H1 (cell line): ENCODE measurements at regions not wholly inside any gene's neighbourhood (a gene's known extent, or its start where the extent isn't known, plus 50 kb on each side); places are given as distances from the start of the nearest gene placed in this dataset.

Experiments used
- CTCF ChIA-PET: fragments of 300-600 bp; sonication (Branson Sonifier 250); formaldehyde crosslinking; loops from one replicate; lab custom pipeline; 2021; ENCODE audit not compliant: partially characterized antibody; lab: Charles Lee
- POLR2A ChIA-PET: fragments of 300-600 bp; sonication (Branson Sonifier 250); formaldehyde crosslinking; loops from one replicate; lab custom pipeline; 2021; ENCODE audit warnings: inconsistent platforms; ENCODE audit not compliant: partially characterized antibody; lab: Charles Lee
- DNase-seq, 2 experiments: peaks; one replicate each; pipeline versions ENCODE4 v3.0.0 to v3.0.0-alpha.2; 2010 to 2022; ENCODE audit warnings: low spot score in 2 of 2, low read depth in 1 of 2, mixed read lengths in 1 of 2
- FAIRE-seq: peaks from 2 replicates; lab custom pipeline; 2011; peaks lifted over from hg19 to GRCh38; lab: Jason Lieb, UNC
- H2AFZ ChIP-seq: 2 replicates; pipeline ENCODE4 v1.8.1; 2012; ENCODE audit warnings: low read length, inconsistent platforms
- H2AK5ac ChIP-seq: 2 replicates; pipeline ENCODE4 v1.6.1; 2013; ENCODE audit warnings: low read depth, low read length
- H2BK120ac ChIP-seq: replicated peaks from 2 replicates; pipeline ENCODE3; 2013; ENCODE audit warnings: low read depth, low read length, inconsistent platforms
- H2BK12ac ChIP-seq: 2 replicates; pipeline ENCODE4 v1.6.1; 2013; ENCODE audit warnings: low read depth, low read length
- H2BK15ac ChIP-seq: 2 replicates; pipeline ENCODE4 v1.6.1; 2013; ENCODE audit warnings: low read length
- H2BK20ac ChIP-seq: 2 replicates; pipeline ENCODE4 v1.6.1; 2013; ENCODE audit warnings: low read length
- H2BK5ac ChIP-seq: 2 replicates; pipeline ENCODE4 v1.6.1; 2013; ENCODE audit warnings: low read depth, low read length
- H3K14ac ChIP-seq: 2 replicates; pipeline ENCODE4 v1.6.1; 2013; ENCODE audit warnings: inconsistent platforms; ENCODE audit not compliant: insufficient read length
- H3K18ac ChIP-seq: 2 replicates; pipeline ENCODE4 v1.6.1; 2013; ENCODE audit warnings: low read length; ENCODE audit errors: extremely low read depth
- H3K23ac ChIP-seq: 2 replicates; pipeline ENCODE4 v1.6.1; 2013; ENCODE audit warnings: inconsistent platforms; ENCODE audit not compliant: insufficient read length
- H3K23me2 ChIP-seq: 2 replicates; pipeline ENCODE4 v1.6.1; 2013; ENCODE audit warnings: low read depth, low read length
- H3K27ac ChIP-seq: 2 replicates; pipeline ENCODE4 v1.6.1; 2011; ENCODE audit warnings: low read depth, low read length, inconsistent platforms
- H3K27me3 ChIP-seq, 4 experiments: replicated peaks in 1 of 4; 1 replicate in 1 of 4; 2 replicates in 3 of 4; pipeline versions ENCODE4 v1.6.1 to v1.8.1; 2011 to 2013; ENCODE audit warnings: low read length in 3 of 4, mild to moderate bottlenecking in 3 of 4, inconsistent platforms in 2 of 4, mixed read lengths in 2 of 4, moderate library complexity in 1 of 4; ENCODE audit not compliant: control insufficient read depth in 3 of 4, insufficient read depth in 3 of 4; ENCODE audit errors: extremely low read depth in 1 of 4
- H3K36me3 ChIP-seq, 4 experiments: 2 replicates each; pipeline versions ENCODE4 v1.6.1 to v1.8.1; 2011 to 2013; ENCODE audit warnings: mild to moderate bottlenecking in 4 of 4, low read length in 3 of 4, moderate library complexity in 2 of 4, control low read depth in 1 of 4, inconsistent platforms in 1 of 4; ENCODE audit not compliant: insufficient read depth in 4 of 4, control insufficient read depth in 2 of 4
- H3K4ac ChIP-seq: replicated peaks from 2 replicates; pipeline ENCODE3; 2013; ENCODE audit warnings: low read length, low read depth, mixed read lengths, inconsistent platforms; ENCODE audit not compliant: insufficient read length
- H3K4me1 ChIP-seq, 4 experiments: replicated peaks in 1 of 4; 1 replicate in 1 of 4; 2 replicates in 3 of 4; pipeline versions ENCODE4 v1.6.1 to v1.8.1; 2011 to 2013; ENCODE audit warnings: low read length in 3 of 4, inconsistent platforms in 2 of 4, mixed read lengths in 1 of 4; ENCODE audit not compliant: insufficient read depth in 4 of 4, control insufficient read depth in 3 of 4
- H3K4me2 ChIP-seq, 2 experiments: 2 replicates each; pipeline versions ENCODE4 v1.6.1 to v1.8.1; 2011 to 2013; ENCODE audit warnings: low read depth in 2 of 2, low read length in 2 of 2, control low read depth in 1 of 2, inconsistent platforms in 1 of 2, mild to moderate bottlenecking in 1 of 2; ENCODE audit not compliant: insufficient read depth in 1 of 2
- H3K4me3 ChIP-seq, 4 experiments: fragments of 200-600, 300-600 bp in 1 of 4; sonication (generic), shearing (Covaris generic), sonication (Bioruptor Twin) in 1 of 4; 2 replicates each; pipeline versions ENCODE4 v1.5.1 to v1.8.1; 2011 to 2016; ENCODE audit warnings: low read length in 4 of 4, low read depth in 3 of 4, control low read depth in 2 of 4, inconsistent platforms in 2 of 4, mild to moderate bottlenecking in 2 of 4, mixed read lengths in 1 of 4, moderate library complexity in 1 of 4; ENCODE audit not compliant: insufficient read depth in 2 of 4; ENCODE audit errors: extremely low read depth in 1 of 4
- H3K56ac ChIP-seq: replicated peaks from 2 replicates; pipeline ENCODE3; 2013; ENCODE audit warnings: low read depth, mild to moderate bottlenecking, mixed read lengths, low read length, inconsistent platforms; ENCODE audit not compliant: insufficient read length
- H3K79me1 ChIP-seq: 2 replicates; pipeline ENCODE4 v1.6.1; 2013; ENCODE audit warnings: low read depth, low read length, control low read depth
- H3K79me2 ChIP-seq, 2 experiments: 2 replicates each; pipeline versions ENCODE4 v1.6.1 to v1.8.1; 2012 to 2013; ENCODE audit warnings: low read length in 2 of 2, mild to moderate bottlenecking in 2 of 2, inconsistent platforms in 1 of 2; ENCODE audit not compliant: insufficient read depth in 2 of 2, control insufficient read depth in 1 of 2
- H3K9ac ChIP-seq, 4 experiments: replicated peaks in 1 of 4; 1 replicate in 1 of 4; 2 replicates in 3 of 4; pipeline versions ENCODE4 v1.6.1 to v1.8.1; 2011 to 2013; ENCODE audit warnings: low read depth in 3 of 4, low read length in 3 of 4, control low read depth in 2 of 4, mild to moderate bottlenecking in 2 of 4, moderate library complexity in 2 of 4, inconsistent platforms in 1 of 4; ENCODE audit errors: extremely low read depth in 1 of 4
- H3K9me3 ChIP-seq, 2 experiments: 2 replicates each; pipeline versions ENCODE4 v1.6.1 to v1.8.1; 2012 to 2013; ENCODE audit warnings: mild to moderate bottlenecking in 2 of 2, moderate library complexity in 2 of 2, control low read depth in 1 of 2, inconsistent platforms in 1 of 2, low read depth in 1 of 2, low read length in 1 of 2, mixed read lengths in 1 of 2; ENCODE audit not compliant: insufficient read depth in 2 of 2
- H4K20me1 ChIP-seq, 2 experiments: replicated peaks in 1 of 2; 2 replicates each; pipeline versions ENCODE3 to v1.8.1; 2011 to 2013; ENCODE audit warnings: inconsistent platforms in 2 of 2, low read length in 2 of 2, mild to moderate bottlenecking in 1 of 2; ENCODE audit not compliant: insufficient read depth in 2 of 2, control insufficient read depth in 1 of 2
- H4K5ac ChIP-seq: 2 replicates; pipeline ENCODE4 v1.6.1; 2013; ENCODE audit warnings: low read length, low read depth, mixed read lengths, inconsistent platforms; ENCODE audit not compliant: insufficient read length
- H4K8ac ChIP-seq: 2 replicates; pipeline ENCODE4 v1.8.0; 2013; ENCODE audit warnings: mild to moderate bottlenecking, moderate library complexity, low read length, inconsistent platforms; ENCODE audit not compliant: insufficient read depth; ENCODE audit errors: extremely low read depth
- H4K91ac ChIP-seq: replicated peaks from 2 replicates; pipeline ENCODE3; 2013; ENCODE audit warnings: low read length, mixed read lengths, inconsistent platforms; ENCODE audit not compliant: insufficient read length
- ASH2L ChIP-seq: fragments of 200-600, 300-600 bp; sonication (generic); IDR thresholded peaks from one replicate; pipeline ENCODE4 v1.7.1; 2017; ENCODE audit warnings: low read length
- BACH1 ChIP-seq: IDR thresholded peaks from 2 replicates; pipeline ENCODE4 v1.6.1; 2012; ENCODE audit warnings: low read length, improper control_type of control experiment
- CTBP2 ChIP-seq: IDR thresholded peaks from 2 replicates; pipeline ENCODE4 v1.7.0; 2011; ENCODE audit warnings: borderline replicate concordance, mild to moderate bottlenecking, moderate library complexity, mixed read lengths, low read length; ENCODE audit not compliant: insufficient read depth, insufficient read length
- EZH2 ChIP-seq: fragments of 200-600 bp; sonication (generic); IDR thresholded peaks from 2 replicates; pipeline ENCODE4 v1.7.1; 2012; ENCODE audit warnings: low read depth, mild to moderate bottlenecking, moderate library complexity, low read length, inconsistent platforms; ENCODE audit not compliant: severe bottlenecking
- GTF2F1 ChIP-seq: IDR thresholded peaks from 2 replicates; pipeline ENCODE4 v1.6.1; 2012; ENCODE audit warnings: low read depth, low read length, improper control_type of control experiment, borderline replicate concordance
- HDAC6 ChIP-seq: IDR thresholded peaks from one replicate; pipeline ENCODE4 v1.7.1; 2012; ENCODE audit warnings: low read depth, mild to moderate bottlenecking, inconsistent platforms, low read length, moderate library complexity
- MAX ChIP-seq: IDR thresholded peaks from 2 replicates; pipeline ENCODE4 v1.6.1; 2012; ENCODE audit warnings: inconsistent platforms
- NRF1 ChIP-seq: IDR thresholded peaks from 2 replicates; pipeline ENCODE4 v1.6.1; 2011; ENCODE audit warnings: mild to moderate bottlenecking, low read depth, low read length, improper control_type of control experiment
- PHF8 ChIP-seq: fragments of 200-600 bp; sonication (generic); conservative IDR thresholded peaks from 2 replicates; pipeline ENCODE4 v1.7.1; 2012; ENCODE audit warnings: low read depth, mild to moderate bottlenecking, inconsistent platforms, low read length, moderate library complexity
- POLR2AphosphoS5 ChIP-seq: IDR thresholded peaks from 2 replicates; pipeline ENCODE4 v1.6.1; 2011; ENCODE audit warnings: low read depth, low read length
- RNF2 ChIP-seq: fragments of 200-900, 300-1000 bp; sonication (generic); IDR thresholded peaks from 2 replicates; pipeline ENCODE4 v1.7.1; 2016; ENCODE audit warnings: borderline replicate concordance, low read depth, mild to moderate bottlenecking, antibody characterized with exemption, low read length; ENCODE audit not compliant: poor library complexity, severe bottlenecking; ENCODE audit errors: missing control alignments
- SIX5 ChIP-seq: IDR thresholded peaks from 2 replicates; pipeline ENCODE4 v1.6.1; 2011; ENCODE audit warnings: mild to moderate bottlenecking, low read depth, low read length
- SRF ChIP-seq: IDR thresholded peaks from 2 replicates; pipeline ENCODE4 v1.6.1; 2011; ENCODE audit warnings: mild to moderate bottlenecking, low read depth, low read length, moderate library complexity
- TBP ChIP-seq: IDR thresholded peaks from 2 replicates; pipeline ENCODE4 v1.6.1; 2011; ENCODE audit warnings: low read depth, low read length, improper control_type of control experiment
- TCF12 ChIP-seq: IDR thresholded peaks from 2 replicates; pipeline ENCODE4 v1.6.1; 2011; ENCODE audit warnings: low read depth, mild to moderate bottlenecking, low read length
- WGBS, 2 experiments: shearing (Covaris generic) in 1 of 2; methylation state at CpG; one replicate each; pipeline versions ENCODE4 v1.1.6 to v1.1.7; 2013 to 2015; ENCODE audit warnings: low lambda C conversion rate in 2 of 2, mixed read lengths in 2 of 2, inconsistent platforms in 1 of 2, low coverage in 1 of 2, missing lambda C conversion rate in 1 of 2; ENCODE audit not compliant: insufficient replicate concordance in 2 of 2, insufficient coverage in 1 of 2, insufficient read length in 1 of 2; ENCODE audit errors: extremely low coverage in 1 of 2, missing lambda C conversion rate in 1 of 2; 5-methylcytosine and 5-hydroxymethylcytosine counted together

DNA sequence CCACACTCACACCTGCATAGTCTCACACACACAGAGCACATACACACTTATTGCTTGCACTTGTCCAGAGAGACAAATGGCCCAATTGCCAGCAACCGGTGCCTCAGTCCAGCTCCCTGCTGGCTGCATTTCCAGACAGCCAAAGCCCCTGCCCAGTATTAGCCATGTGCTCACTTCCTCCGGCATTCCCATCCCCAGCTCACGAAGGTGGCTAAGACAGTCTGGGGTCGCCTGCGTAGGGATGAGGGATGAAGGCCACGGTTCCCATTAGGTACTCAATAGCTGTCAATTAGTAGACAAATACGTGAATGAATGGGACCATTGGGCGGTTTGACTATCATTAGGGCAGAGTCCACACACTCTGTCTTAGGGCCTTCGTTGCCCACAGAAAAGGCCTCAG, 146.8 kb upstream of the EGLN3 start:
- Histone ChIP-seq H2BK15ac (no peak overlapping the region), H4K91ac (no peak overlapping the region), H4K5ac (no peak overlapping the region), H2AK5ac (no peak overlapping the region), H3K18ac (no peak overlapping the region), H3K23me2 (no peaks in the 10 kb centered on the region), H2BK12ac (no peak overlapping the region), H2BK120ac (no peak overlapping the region), H3K9me3 (no peaks in the 10 kb centered on the region), H4K20me1 (no peaks in the 10 kb centered on the region), H3K4me2 (no peak overlapping the region), H3K79me2 (no peaks in the 10 kb centered on the region), H3K9ac (no peak overlapping the region), H3K14ac (no peak overlapping the region), H2AFZ (no peak overlapping the region), H3K4me3 (no peak overlapping the region), H3K4ac (no peak overlapping the region), H2BK5ac (0 out of 2 replicates have a peak overlapping the region, but pooled peaks have one; percentile 0), H3K79me1 (no peaks in the 10 kb centered on the region), H3K27ac (no peak overlapping the region), H3K4me1 (no peaks in the 10 kb centered on the region), H3K36me3 (no peaks in the 10 kb centered on the region), H3K27me3 (no peaks in the 10 kb centered on the region), H4K8ac (no peak overlapping the region), H3K56ac (no peak overlapping the region), H2BK20ac (no peak overlapping the region), H3K23ac (no peak overlapping the region)
- FAIRE-seq (no peak), DNase-seq (no peak)
- POLR2A ChIA-PET, result interaction anchor here (1.3 to 2.0 kb wide), 3 partner anchors 38 to 147 kb away, joined by 3 to 6 read pairs (median 3); partner anchors contain the start of gene EGLN3
- WGBS, 2 experiments, result 94% methylated on average over 9 of the region's 9 CpGs; no CpG with 5 or more reads in 1 of the 2 experiments
- CTCF ChIA-PET, result interaction anchor here (0.6 to 6.4 kb wide), 33 partner anchors 10 to 1844 kb away, joined by 3 to 88 read pairs (median 4); no protein-coding TSS in a partner anchor
- TF ChIP-seq ASH2L, result no peak
- TF ChIP-seq MAX, result no peak
- no peak for TF ChIP-seq SRF
- no peak for TF ChIP-seq POLR2AphosphoS5
- no peak for TF ChIP-seq PHF8
- TF ChIP-seq CTBP2, result no peak
- no peak for TF ChIP-seq HDAC6
- no peak for TF ChIP-seq TBP
- no peak for TF ChIP-seq EZH2
- TF ChIP-seq GTF2F1, result no peak
- TF ChIP-seq SIX5, result no peak
- TF ChIP-seq BACH1, result no peak
- TF ChIP-seq NRF1, result no peak
- TF ChIP-seq RNF2, result no peak
- no peak for TF ChIP-seq TCF12
